Left cardiac atrium (tissue), 4 donors: ENCODE measurements at regions not wholly inside any gene's neighbourhood (a gene's known extent, or its start where the extent isn't known, plus 50 kb on each side); places are given as distances from the start of the nearest gene placed in this dataset.
A peak's percentile ranks its signal among the peaks of the same experiment; 100 is the strongest.

Experiments used
- ATAC-seq, 2 donors: fragments of 200-7000 bp; cut with Tn5 transposase; one replicate each; pipeline ENCODE4 v1.9.1; 2020; ENCODE audit warnings: mild to moderate bottlenecking in 2 of 2, moderate library complexity in 2 of 2
- DNase-seq: peaks from one replicate; pipeline ENCODE4 v3.0.0-alpha.2; 2020
- intact Hi-C, 2 donors: fragments of 100-400 bp; cut with DNase I; formaldehyde crosslinking; loops; one replicate each; pipeline versions ENCODE4 v1.14.1 to v1.15.1; 2022 to 2023
- donor health status: DM: no; HTN: yes; CAD: no.
- donor health status: DM: no; HTN: yes; CAD: no; lungs with severe emphysema.
- donor health status: DM: yes; HTN: yes; CAD: no.
- donor health status: Dilated cardiomyopathy.

DNA sequence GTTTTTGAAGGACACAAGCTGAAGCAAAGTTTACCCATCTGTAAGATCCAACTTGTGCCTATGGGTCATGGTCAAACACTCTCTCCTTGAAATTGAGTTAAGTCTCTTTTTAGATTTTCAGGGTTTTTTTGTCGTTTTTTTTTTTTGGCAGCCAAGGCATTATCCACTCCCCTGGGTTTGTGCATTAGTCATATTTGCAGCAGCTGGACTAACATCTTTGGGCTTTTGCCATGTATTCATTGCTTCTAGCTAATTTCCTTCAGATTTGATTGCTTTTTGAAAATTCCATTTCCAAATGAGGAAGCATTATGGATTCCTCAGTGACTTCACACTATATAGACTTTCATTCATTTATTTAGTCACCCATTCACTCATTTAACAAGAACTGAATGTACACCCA is 80.3 kb upstream of the SRRM4 start:
- no peak for ATAC-seq
- intact Hi-C loops, result no loop called here
- DNase-seq, result no peak

DNA sequence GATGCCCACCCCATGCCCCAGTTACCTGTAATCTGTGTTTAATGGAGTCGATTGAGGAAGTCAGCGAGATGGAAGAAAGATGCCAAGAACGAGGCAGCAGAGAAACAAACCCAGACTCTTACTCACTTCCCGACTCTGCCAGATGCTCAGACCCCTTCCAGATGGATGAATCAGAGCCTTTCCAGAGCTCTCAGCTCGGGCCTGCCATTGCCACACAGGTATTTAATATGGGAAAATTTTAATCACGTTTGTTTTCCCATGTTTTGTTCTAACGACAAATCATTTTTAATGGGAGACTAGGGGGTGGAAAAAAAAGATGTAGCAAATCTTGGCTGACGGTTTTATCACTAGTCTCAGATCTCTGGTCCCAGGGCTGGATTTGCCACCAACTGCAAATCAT is 72.5 kb upstream of the SRRM4 start:
- ATAC-seq (no peak), DNase-seq (no peak)
- intact Hi-C loops, result no loop called here

DNA sequence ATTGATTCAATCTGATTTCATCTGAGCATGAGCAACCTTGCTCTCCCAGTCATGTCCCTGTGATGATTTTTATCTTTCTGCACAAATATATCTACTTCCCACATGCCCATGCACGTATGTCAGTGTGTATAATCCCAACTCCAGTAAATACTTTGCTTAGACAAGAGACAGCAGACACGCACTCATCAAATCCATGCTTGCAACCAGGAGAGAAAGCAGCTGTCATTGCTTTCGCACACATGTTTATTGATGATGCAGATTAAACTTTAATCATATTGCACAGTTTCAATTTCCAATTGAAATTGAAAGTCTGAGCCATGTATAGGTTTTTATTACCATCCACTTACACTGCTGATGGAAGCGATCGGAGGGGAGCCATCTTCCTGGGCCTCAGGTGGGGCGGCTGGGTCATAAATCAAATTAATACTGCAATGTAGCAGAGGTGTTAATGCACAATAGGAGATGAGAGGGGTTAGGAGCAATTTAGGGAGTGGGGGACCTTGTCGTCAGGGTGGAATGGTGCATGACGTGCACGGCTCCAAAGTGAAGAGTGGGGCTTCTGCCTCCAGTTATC is 68.6 kb upstream of the SRRM4 start:
- intact Hi-C loops, result no loop called here
- DNase-seq, result no peak
- no peak for ATAC-seq

DNA sequence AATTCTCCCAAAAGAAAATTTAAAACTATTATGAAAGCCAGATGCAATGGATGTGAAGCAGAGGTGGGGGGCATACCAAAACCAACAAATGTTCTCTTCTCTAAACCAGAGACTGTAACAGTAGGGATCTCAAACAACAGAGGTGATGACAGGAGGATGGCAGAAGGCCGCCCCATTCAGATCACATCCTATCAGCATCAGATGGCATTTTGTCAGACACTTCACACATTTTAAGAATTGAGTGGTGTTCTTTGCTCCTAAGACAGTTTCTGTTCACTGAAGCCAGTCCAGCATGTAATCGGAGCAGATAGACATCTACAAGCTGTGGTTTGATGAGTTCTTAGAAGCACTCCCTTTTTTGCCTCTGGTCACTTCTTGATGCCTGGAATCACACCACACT is 59.6 kb upstream of the SRRM4 start:
- no peak for DNase-seq
- intact Hi-C loops, result no loop called here
- ATAC-seq, result no peak

DNA sequence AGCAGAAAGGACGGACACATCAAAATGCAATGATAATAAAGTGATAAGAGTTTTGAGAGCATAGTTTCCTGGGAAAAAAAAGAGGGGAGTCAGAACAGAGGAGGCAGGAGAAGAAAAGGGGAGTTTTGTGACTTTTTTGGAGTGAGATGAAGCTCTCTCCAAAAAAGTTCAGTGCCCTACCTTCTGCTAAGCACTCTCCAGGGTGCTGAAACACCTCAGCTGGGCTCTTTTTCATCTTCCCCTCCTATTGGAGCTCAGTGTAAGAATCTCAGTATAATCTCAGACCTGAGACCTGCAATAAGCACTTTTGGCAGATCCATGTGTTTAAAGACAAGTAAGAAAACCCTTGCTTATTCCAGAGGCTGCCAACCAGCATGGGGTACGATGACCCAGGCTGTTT is 58.9 kb upstream of the SRRM4 start:
- intact Hi-C loops, result no loop called here
- DNase-seq (no peak), ATAC-seq (no peak)

DNA sequence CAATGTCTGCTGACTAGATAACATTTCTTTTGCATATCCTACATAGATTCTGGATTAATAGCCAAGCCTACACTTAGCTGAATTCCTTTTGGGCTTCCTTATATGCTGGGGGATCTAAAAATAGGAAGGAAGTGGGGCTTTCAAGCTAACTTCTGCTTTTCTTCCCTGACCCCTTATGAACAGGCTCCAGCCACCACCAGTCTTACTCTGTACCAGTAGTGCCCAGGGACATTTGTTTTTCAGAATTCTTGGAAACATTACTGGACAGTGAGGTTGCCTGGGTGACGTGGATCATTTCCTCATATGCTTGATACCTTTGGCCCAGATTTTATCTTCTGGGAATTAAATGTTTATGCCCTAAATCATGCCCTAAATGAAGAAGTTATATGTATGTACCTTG is 55.9 kb upstream of the SRRM4 start:
- DNase-seq (no peak), ATAC-seq (no peak)
- intact Hi-C loops, result no loop called here

DNA sequence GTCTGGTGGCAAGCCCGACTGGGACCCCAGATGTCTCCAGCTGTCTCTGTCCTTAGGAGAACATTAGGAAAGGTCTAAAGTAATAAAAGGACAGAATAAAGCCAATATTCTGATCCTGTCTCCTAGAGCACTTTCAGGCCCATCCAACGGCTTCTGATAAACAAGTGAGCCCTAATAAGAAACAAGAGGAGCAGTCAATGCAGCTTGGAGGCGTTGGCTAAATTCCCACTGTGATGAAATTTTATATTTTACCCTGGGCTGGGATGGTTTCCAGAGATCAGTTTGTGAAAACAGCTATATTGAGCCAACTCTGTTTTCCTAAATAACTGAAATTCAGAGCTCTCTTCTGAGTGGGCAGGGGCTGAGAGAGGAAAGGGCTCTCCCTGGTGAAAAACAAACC is 55.5 kb upstream of the SRRM4 start:
- intact Hi-C loops, result no loop called here
- DNase-seq (no peak), ATAC-seq (peak in 1 of 2 donors; percentile 41)
